ENCODE measurements at regions not wholly inside any gene's neighbourhood (a gene's known extent, or its start where the extent isn't known, plus 50 kb on each side); places are given as distances from the start of the nearest gene placed in this dataset.

- H3K27ac ChIP-seq = no peak overlapping the region
- no peak for FAIRE-seq
- ATAC-seq = no peak
- H3K27me3 ChIP-seq = no peaks in the 10 kb centered on the region
- no peaks in the 10 kb centered on the region for H3K4me1 ChIP-seq
- no peaks in the 10 kb centered on the region for H3K36me3 ChIP-seq
- no peak for TF ChIP-seq CTCF (IDR thresholded peaks at IDR 0.05)
- H3K9me3 ChIP-seq = no peaks in the 10 kb centered on the region
- no peak overlapping the region for H3K4me3 ChIP-seq
- no peak for DNase-seq
- intact Hi-C loops (cut with DNase I) = no loop called here
Measured at GRCh38 chr1:69433073-69433472, 134.6 kb upstream of the LRRC7 start.

GRCh38 chr1:69436151-69436550 lies 131.6 kb upstream of the LRRC7 start:
- H3K27me3 ChIP-seq = no peaks in the 10 kb centered on the region
- H3K27ac ChIP-seq = no peak overlapping the region
- H3K4me1 ChIP-seq = no peaks in the 10 kb centered on the region
- intact Hi-C loops (cut with DNase I) = no loop called here
- DNase-seq = no peak
- H3K9me3 ChIP-seq = no peaks in the 10 kb centered on the region
- H3K36me3 ChIP-seq = no peaks in the 10 kb centered on the region
- TF ChIP-seq CTCF (IDR thresholded peaks at IDR 0.05) = no peak
- H3K4me3 ChIP-seq = no peak overlapping the region
- no peak for ATAC-seq
- FAIRE-seq = no peak

GRCh38 chr1:69438056-69438795 lies 129.5 kb upstream of the LRRC7 start:
- intact Hi-C loops (cut with DNase I) = no loop called here
- Histone ChIP-seq H3K9me3 (no peaks in the 10 kb centered on the region), H3K27ac (no peak overlapping the region), H3K27me3 (no peaks in the 10 kb centered on the region), H3K36me3 (no peaks in the 10 kb centered on the region), H3K4me1 (no peaks in the 10 kb centered on the region), H3K4me3 (no peak overlapping the region)
- DNase-seq = no peak
- no peak for TF ChIP-seq CTCF (IDR thresholded peaks at IDR 0.05)
- 20 to 24% methylated on average over 5 of the region's 5 CpGs for WGBS, 2 donors
- FAIRE-seq = no peak
- ATAC-seq = no peak

GRCh38 chr1:69441496-69441895 lies 126.2 kb upstream of the LRRC7 start:
- Histone ChIP-seq H3K27ac (no peak overlapping the region), H3K4me3 (no peak overlapping the region), H3K9me3 (no peaks in the 10 kb centered on the region), H3K36me3 (no peaks in the 10 kb centered on the region), H3K27me3 (no peaks in the 10 kb centered on the region), H3K4me1 (no peaks in the 10 kb centered on the region)
- no peak for TF ChIP-seq CTCF (IDR thresholded peaks at IDR 0.05)
- no peak for ATAC-seq
- FAIRE-seq = no peak
- DNase-seq = no peak
- intact Hi-C loops (cut with DNase I) = no loop called here

DNA sequence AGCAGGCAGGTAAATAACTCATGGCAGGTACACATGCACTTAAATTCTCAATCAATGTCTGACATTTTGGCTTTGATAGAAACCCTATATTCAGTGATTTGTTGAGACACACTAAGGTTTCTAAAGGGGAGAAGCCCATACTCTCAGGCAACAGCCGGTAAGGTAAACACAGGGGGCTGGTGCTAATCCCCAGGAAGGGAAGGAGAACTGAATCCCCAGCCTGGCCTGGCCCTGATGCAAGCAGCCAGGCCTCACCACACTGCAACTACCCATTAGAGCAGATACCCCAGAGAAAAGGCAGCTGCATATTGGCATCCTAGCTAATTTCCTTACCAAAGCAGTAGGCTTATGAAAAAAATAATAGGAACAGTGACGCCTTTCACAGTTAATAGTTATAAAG lies 116.5 kb upstream of the LRRC7 start:
- Histone ChIP-seq H3K9me3 (no peaks in the 10 kb centered on the region), H3K27me3 (no peaks in the 10 kb centered on the region), H3K4me3 (no peak overlapping the region), H3K4me1 (no peaks in the 10 kb centered on the region), H3K27ac (no peak overlapping the region), H3K36me3 (no peaks in the 10 kb centered on the region)
- TF ChIP-seq CTCF (IDR thresholded peaks at IDR 0.05) = no peak
- 57% methylated on average over 2 of the region's 2 CpGs for WGBS, 2 donors
- intact Hi-C loops (cut with DNase I) = no loop called here
- DNase-seq (no peak), FAIRE-seq (no peak), ATAC-seq (no peak)

Measured in pancreas (tissue), 10 donors.